HG03442 (cell line): ENCODE measurements at regions not wholly inside any gene's neighbourhood (a gene's known extent, or its start where the extent isn't known, plus 50 kb on each side); places are given as distances from the start of the nearest gene placed in this dataset.

Experiments used
- ATAC-seq: cut with Tn5 transposase; IDR thresholded peaks from one replicate; pipeline ENCODE4 v1.9.1; 2021; ENCODE audit warnings: mild to moderate bottlenecking, moderate library complexity; ENCODE audit not compliant: unreplicated experiment

DNA sequence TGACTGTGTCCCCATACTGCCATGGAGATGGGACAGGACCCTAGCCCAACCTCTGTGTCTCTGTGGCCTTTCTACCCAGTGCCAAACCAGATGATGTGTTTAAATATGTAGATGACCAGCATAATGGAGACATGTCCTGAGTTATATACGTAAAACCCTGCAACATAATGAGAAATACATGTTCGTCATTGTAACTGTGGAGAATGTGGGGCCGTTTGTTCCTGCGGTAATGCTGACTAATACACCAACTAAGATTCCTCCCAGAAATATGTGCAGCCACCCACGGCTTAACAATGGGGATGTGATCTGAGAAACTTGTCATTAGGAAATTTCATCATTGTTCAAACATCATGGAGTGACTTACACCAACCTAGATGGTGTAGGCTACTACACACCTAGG lies 71.7 kb upstream of the SIM2 start:
- ATAC-seq, result no peak

GRCh38 chr21:36628106-36628505 lies 70.8 kb upstream of the SIM2 start:
- no peak for ATAC-seq

- ATAC-seq, result no peak
These were observed 70.0 kb upstream of the SIM2 start for GRCh38 chr21:36628761-36629460.

GRCh38 chr21:36630485-36631206 lies 68.3 kb upstream of the SIM2 start:
- no peak for ATAC-seq

- no peak for ATAC-seq
These were observed 62.9 kb upstream of the SIM2 start for GRCh38 chr21:36636016-36636415.

DNA sequence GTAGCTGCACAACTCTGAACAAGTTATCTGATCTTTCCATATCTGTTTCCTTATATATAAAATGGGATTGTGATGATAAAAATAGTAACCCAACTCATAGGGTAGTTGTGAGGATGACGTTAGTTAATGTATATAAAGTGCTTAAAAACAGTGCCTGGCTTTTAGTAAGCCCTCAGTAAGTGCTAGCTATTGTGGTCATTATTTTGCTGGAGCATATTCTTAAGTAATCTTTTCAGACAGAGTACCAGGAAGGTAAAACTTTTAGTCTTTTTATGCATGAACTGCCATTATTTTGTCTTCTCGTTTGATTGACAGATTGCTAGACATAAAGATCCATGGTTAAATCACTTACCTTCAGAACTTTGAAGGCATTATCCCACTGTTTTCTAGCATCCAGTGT lies 62.5 kb upstream of the SIM2 start:
- ATAC-seq, result no peak

- no peak for ATAC-seq
These were observed 59.1 kb upstream of the SIM2 start for GRCh38 chr21:36639769-36640168.

DNA sequence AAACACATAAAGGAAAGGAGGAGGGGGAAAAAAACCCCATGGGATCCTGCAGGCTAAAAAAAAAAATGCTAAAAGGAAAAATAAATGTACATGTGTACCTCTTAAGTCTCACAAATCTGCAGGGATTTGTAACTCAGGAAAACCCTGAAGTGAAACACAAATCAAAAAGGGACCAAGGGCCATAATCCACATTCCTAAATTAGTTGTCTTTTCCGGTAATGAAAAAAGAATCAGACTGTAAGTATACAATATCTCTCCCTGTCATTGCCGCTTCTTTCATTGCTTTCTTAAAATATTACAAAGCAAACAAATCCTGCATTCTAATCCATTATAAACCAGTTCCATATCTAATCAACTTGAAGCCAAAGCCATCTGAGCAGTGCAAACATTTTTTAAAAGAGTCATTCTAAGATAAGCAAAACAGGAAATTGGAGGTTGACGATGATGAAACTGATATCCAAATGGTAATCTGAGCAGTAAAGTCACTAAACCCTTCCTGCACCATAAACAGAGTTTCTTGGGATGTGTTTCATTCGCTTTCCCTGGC lies 58.7 kb upstream of the SIM2 start:
- ATAC-seq, result no peak

DNA sequence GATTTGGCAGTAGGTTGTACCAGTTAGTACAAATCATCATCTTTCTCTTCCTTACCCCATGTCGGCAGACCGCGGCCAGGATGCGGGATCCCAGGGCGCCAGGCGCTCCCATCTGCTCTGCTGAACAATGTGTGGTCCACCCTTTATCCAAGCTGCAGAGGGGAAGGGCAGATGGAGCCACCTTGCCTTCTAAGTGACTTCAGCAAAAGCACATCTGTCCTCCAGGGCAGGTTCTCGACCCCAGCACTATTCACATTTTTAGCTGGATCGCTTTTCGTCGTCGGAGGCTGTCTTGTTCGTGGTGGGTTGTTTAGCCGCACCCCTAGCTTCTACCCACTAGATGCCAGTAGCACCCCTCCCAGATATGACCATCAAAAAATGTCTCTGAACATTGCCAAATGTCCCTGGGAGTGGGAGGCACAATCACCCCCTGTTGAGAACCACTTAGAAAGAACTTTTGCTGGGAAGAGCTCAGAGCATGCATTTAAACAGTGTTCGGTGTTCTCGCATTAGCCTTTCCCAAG lies 58.1 kb upstream of the SIM2 start:
- no peak for ATAC-seq

DNA sequence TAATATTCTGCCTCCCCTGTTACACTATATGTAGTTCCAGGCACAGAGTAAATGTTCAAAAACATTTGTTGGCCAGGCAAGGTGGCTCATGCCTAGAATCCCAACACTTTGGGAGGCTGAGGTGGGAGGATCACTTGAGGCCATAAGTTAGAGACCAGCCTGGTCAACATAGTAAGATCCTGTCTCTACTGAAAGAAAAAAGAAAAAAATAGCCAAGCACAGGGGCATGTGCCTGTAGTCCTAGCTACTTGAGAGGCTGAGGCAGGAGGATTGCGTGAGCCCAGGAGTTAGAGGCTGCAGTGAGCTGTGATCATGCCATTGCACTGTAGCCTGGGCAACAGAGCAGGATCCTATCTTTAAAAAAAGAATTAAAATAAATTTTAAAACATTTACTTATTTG lies 57.6 kb upstream of the SIM2 start:
- ATAC-seq, result no peak

GRCh38 chr21:36641886-36642285 lies 57.0 kb upstream of the SIM2 start:
- no peak for ATAC-seq

- ATAC-seq, result no peak
These were observed 56.1 kb upstream of the SIM2 start for GRCh38 chr21:36642777-36643176.

DNA sequence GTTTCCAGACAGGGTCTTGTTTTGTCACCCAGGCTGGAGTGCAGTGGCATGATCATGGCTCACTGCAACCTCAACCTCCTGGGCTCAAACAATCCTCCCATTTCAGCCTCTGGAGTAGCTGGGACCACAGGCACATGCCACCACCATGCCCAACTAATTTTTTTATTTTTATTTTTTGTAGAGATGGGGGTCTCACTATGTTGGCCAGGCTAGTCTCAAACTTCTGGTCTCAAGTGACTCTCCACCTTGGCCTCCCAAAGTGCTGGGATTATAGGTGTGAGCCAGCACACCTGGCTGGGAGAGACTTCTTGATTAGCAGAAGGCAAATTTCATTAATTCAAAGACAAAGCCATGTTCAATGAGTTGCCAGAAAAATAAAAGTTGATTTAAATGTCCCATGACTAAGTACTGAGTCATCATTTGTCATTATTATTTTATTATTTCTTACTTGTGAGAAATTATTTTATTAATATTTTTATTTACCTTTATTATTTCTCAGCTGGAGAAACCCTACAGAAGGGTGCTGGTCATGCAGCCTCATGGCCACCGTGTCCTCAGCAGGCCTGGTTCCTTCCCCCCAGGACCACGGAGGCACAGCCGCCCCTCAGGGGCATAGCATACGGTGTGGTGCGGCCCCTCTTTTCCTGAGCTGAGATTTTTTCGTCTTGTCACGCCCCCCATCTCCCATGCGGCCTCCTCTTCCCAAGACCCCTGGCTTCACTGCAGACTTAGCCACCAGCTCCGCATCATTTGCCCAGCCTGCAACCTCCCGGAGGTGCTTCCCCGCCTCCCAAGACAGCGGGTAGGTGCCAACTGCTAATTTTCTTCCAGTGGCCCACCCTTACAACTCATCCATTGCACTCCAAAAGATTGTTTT lies 55.3 kb upstream of the SIM2 start:
- no peak for ATAC-seq

DNA sequence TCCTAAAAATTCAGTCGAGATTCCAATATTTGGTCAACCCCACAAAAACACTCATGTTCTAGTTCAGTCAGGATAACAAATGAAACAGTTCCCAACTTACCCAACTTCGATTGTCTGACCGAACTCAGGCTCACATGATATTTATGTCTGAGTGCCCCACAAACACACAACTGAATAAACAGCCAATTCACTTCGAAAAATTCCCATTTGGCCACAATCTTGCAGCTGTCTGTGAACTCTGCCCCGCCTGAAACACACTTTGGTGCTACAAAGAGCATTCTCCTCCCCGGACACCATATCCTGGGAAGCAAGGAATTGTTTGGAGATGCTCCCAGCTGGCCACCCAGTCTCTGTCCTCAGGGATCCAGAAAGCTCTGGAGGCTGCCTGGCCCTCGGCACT lies 52.9 kb upstream of the SIM2 start:
- no peak for ATAC-seq

GRCh38 chr21:36646645-36647044 lies 52.3 kb upstream of the SIM2 start:
- ATAC-seq, result no peak

DNA sequence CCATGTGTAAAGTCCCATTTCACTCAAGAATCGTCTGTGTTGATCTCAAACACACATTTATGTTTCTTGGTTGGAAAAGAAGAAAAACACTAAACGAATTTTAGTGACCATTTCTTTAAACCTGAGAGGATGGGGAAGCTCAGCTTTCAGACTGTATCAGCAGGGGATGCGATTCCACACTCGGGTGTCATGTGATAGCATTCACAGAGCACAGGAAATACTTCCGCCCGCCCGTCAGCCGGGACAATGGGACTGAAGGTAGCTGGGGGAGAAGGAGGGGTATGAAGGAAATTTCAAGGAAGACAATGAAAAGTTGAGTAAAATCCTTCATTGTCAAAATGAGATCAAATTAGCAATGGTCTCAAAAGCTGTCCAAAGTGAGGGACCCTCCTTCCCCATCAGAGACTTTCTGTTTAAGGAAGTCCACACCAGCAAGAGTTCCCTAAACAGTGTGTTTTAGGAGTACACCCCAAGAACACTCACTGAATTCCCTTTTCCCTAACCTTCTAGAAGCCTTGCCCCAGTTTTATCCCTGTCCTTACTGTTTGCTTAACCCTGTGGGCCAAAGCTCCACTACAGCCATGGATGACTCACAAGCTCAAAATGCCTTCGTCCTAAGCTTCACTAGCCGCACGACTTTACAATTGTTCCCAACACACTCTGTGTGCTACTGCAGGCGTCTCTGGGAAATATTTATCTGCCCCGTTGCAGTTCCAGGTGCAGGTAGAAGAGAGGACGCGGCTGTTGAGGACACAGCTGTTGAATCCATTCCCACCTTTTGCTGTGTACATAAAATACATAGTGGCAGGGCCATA lies 51.4 kb upstream of the SIM2 start:
- no peak for ATAC-seq
